HUES6 (cell line): ENCODE measurements at regions not wholly inside any gene's neighbourhood (a gene's known extent, or its start where the extent isn't known, plus 50 kb on each side); places are given as distances from the start of the nearest gene placed in this dataset.
"Not testable (repeated sequence)": the region's sequence is repeated elsewhere in the genome, so short reads cannot be mapped to it uniquely, and the experiment has no call there.

Source experiments
- H3K27ac ChIP-seq: 2 replicates; pipeline ENCODE4 v1.7.0; 2013; ENCODE audit warnings: low read depth, mild to moderate bottlenecking, low read length, inconsistent platforms
- H3K27me3 ChIP-seq: 2 replicates; pipeline ENCODE4 v1.6.1; 2013; ENCODE audit warnings: low read length; ENCODE audit not compliant: control insufficient read depth, insufficient read depth
- H3K36me3 ChIP-seq: 2 replicates; pipeline ENCODE4 v1.6.1; 2013; ENCODE audit warnings: low read length; ENCODE audit not compliant: control insufficient read depth, insufficient read depth
- H3K4me1 ChIP-seq: 2 replicates; pipeline ENCODE4 v1.6.1; 2013; ENCODE audit warnings: low read length; ENCODE audit not compliant: control insufficient read depth, insufficient read depth
- H3K4me3 ChIP-seq: 2 replicates; pipeline ENCODE4 v1.5.1; 2013; ENCODE audit warnings: low read depth, low read length
- H3K9ac ChIP-seq: one replicate; pipeline ENCODE4 v1.6.1; 2013; ENCODE audit warnings: mild to moderate bottlenecking, low read length
- H3K9me3 ChIP-seq: 2 replicates; pipeline ENCODE4 v1.6.1; 2013; ENCODE audit warnings: low read depth, low read length; ENCODE audit not compliant: control insufficient read depth, insufficient read depth

GRCh38 chr7:69433081-69433480 is 165.2 kb upstream of the AUTS2 start:
- Histone ChIP-seq H3K4me3 (no peak overlapping the region), H3K27ac (no peak overlapping the region), H3K27me3 (peaks cover 16% of the 10 kb centered on the region), H3K9ac (no peak overlapping the region), H3K36me3 (no peaks in the 10 kb centered on the region), H3K9me3 (no peaks in the 10 kb centered on the region), H3K4me1 (peaks cover 12% of the 10 kb centered on the region)

- Histone ChIP-seq H3K4me1 (peaks cover 16% of the 10 kb centered on the region), H3K9ac (no peak overlapping the region), H3K27ac (no peak overlapping the region), H3K27me3 (peaks cover 16% of the 10 kb centered on the region), H3K36me3 (no peaks in the 10 kb centered on the region), H3K9me3 (no peaks in the 10 kb centered on the region), H3K4me3 (no peak overlapping the region)
Measured at GRCh38 chr7:69434398-69434815, 163.9 kb upstream of the AUTS2 start.

GRCh38 chr7:69435711-69436110 is 162.6 kb upstream of the AUTS2 start:
- Histone ChIP-seq H3K9ac (no peak overlapping the region), H3K4me1 (peaks cover 6% of the 10 kb centered on the region), H3K36me3 (no peaks in the 10 kb centered on the region), H3K4me3 (no peak overlapping the region), H3K9me3 (no peaks in the 10 kb centered on the region), H3K27me3 (peaks cover 10% of the 10 kb centered on the region; the same call in 1 of the 2 replicates), H3K27ac (no peak overlapping the region)

GRCh38 chr7:69436946-69437345 is 161.3 kb upstream of the AUTS2 start:
- Histone ChIP-seq H3K36me3 (no peaks in the 10 kb centered on the region), H3K4me3 (no peak overlapping the region), H3K9me3 (no peaks in the 10 kb centered on the region), H3K27ac (no peak overlapping the region), H3K4me1 (peaks cover 4% of the 10 kb centered on the region), H3K9ac (no peak overlapping the region), H3K27me3 (no peaks in the 10 kb centered on the region)

- no peak overlapping the region for H3K9ac ChIP-seq
- H3K36me3 ChIP-seq, result no peaks in the 10 kb centered on the region
- no peak overlapping the region for H3K4me3 ChIP-seq
- H3K9me3 ChIP-seq, result no peaks in the 10 kb centered on the region; the same call in 1 of the 2 replicates
- no peaks in the 10 kb centered on the region for H3K27me3 ChIP-seq
- no peak overlapping the region for H3K27ac ChIP-seq
- H3K4me1 ChIP-seq, result peaks cover 4% of the 10 kb centered on the region
Measured at GRCh38 chr7:69438584-69439412, 159.5 kb upstream of the AUTS2 start.

GRCh38 chr7:69439636-69440325 is 158.5 kb upstream of the AUTS2 start:
- Histone ChIP-seq H3K4me3 (no peak overlapping the region), H3K36me3 (no peaks in the 10 kb centered on the region), H3K9me3 (peaks cover 4% of the 10 kb centered on the region), H3K9ac (no peak overlapping the region), H3K27me3 (no peaks in the 10 kb centered on the region), H3K27ac (no peak overlapping the region), H3K4me1 (peaks cover 4% of the 10 kb centered on the region)

GRCh38 chr7:69440976-69441375 is 157.3 kb upstream of the AUTS2 start:
- H3K27me3 ChIP-seq, result no peaks in the 10 kb centered on the region; the same call in 1 of the 2 replicates
- no peak overlapping the region for H3K27ac ChIP-seq
- H3K4me3 ChIP-seq, result no peak overlapping the region
- peaks cover 4% of the 10 kb centered on the region for H3K9me3 ChIP-seq
- H3K4me1 ChIP-seq, result peaks cover 7% of the 10 kb centered on the region
- H3K9ac ChIP-seq, result no peak overlapping the region
- no peaks in the 10 kb centered on the region for H3K36me3 ChIP-seq

GRCh38 chr7:69443136-69443535 is 155.1 kb upstream of the AUTS2 start:
- no peaks in the 10 kb centered on the region for H3K36me3 ChIP-seq
- peaks cover 4% of the 10 kb centered on the region for H3K9me3 ChIP-seq
- H3K4me3 ChIP-seq, result no peak overlapping the region
- H3K27ac ChIP-seq, result no peak overlapping the region
- H3K4me1 ChIP-seq, result peaks cover 7% of the 10 kb centered on the region
- H3K27me3 ChIP-seq, result peaks cover 5% of the 10 kb centered on the region
- H3K9ac ChIP-seq, result no peak overlapping the region

- H3K4me1 ChIP-seq, result peaks cover 14% of the 10 kb centered on the region
- H3K9me3 ChIP-seq, result peaks cover 4% of the 10 kb centered on the region
- H3K27ac ChIP-seq, result no peak overlapping the region
- no peak overlapping the region for H3K4me3 ChIP-seq
- no peaks in the 10 kb centered on the region for H3K36me3 ChIP-seq
- H3K27me3 ChIP-seq, result peaks cover 12% of the 10 kb centered on the region
- H3K9ac ChIP-seq, result no peak overlapping the region
Measured at GRCh38 chr7:69445541-69445940, 152.7 kb upstream of the AUTS2 start.

GRCh38 chr7:69446213-69446612 is 152.1 kb upstream of the AUTS2 start:
- not testable (repeated sequence) for H3K9me3 ChIP-seq, H3K4me3 ChIP-seq, H3K9ac ChIP-seq, H3K36me3 ChIP-seq, H3K27ac ChIP-seq
- H3K4me1 ChIP-seq, result peaks cover 20% of the 10 kb centered on the region
- H3K27me3 ChIP-seq, result peaks cover 13% of the 10 kb centered on the region

- H3K36me3 ChIP-seq, result no peaks in the 10 kb centered on the region
- H3K4me1 ChIP-seq, result peaks cover 21% of the 10 kb centered on the region
- peaks cover 22% of the 10 kb centered on the region for H3K27me3 ChIP-seq
- no peak overlapping the region for H3K9ac ChIP-seq
- H3K27ac ChIP-seq, result no peak overlapping the region
- no peak overlapping the region for H3K4me3 ChIP-seq
- peaks cover 4% of the 10 kb centered on the region for H3K9me3 ChIP-seq
Measured at GRCh38 chr7:69448071-69448470, 150.2 kb upstream of the AUTS2 start.
